A673 (cell line): ENCODE measurements at regions not wholly inside any gene's neighbourhood (a gene's known extent, or its start where the extent isn't known, plus 50 kb on each side); places are given as distances from the start of the nearest gene placed in this dataset.

Experiments
- BruUV-seq: library from RNA; stranded (reverse); fragments of 400-500 nt; replicated peaks from 2 replicates; lab custom pipeline; 2021; lab: Mats Ljungman, UMichigan
- CTCF ChIA-PET: fragments of 300-600 bp; sonication (Branson Sonifier 250); formaldehyde crosslinking; loops from one replicate; lab custom pipeline; 2022; ENCODE audit warnings: antibody characterized with exemption; lab: Charles Lee
- POLR2A ChIA-PET: fragments of 300-600 bp; sonication (Branson Sonifier 250); formaldehyde crosslinking; loops from one replicate; lab custom pipeline; 2022; ENCODE audit warnings: antibody characterized with exemption; ENCODE audit not compliant: low non-redundant PET; lab: Charles Lee
- DNase-seq: peaks from one replicate; pipeline ENCODE4 v3.0.0-alpha.2; 2015; ENCODE audit warnings: low spot score
- H3K27ac ChIP-seq: fragments of 200-600 bp; sonication (generic); 2 replicates; pipeline ENCODE4 v1.5.1; 2016; ENCODE audit warnings: mixed run types, low read depth, mild to moderate bottlenecking, mixed read lengths, antibody characterized with exemption, low read length; ENCODE audit not compliant: poor library complexity, severe bottlenecking
- H3K27me3 ChIP-seq: fragments of 200-600 bp; sonication (generic); replicated peaks from 2 replicates; pipeline ENCODE4 v1.6.1; 2017; ENCODE audit warnings: mixed run types, low read depth, mild to moderate bottlenecking, mixed read lengths, antibody characterized with exemption, low read length; ENCODE audit not compliant: insufficient read depth, poor library complexity
- H3K36me3 ChIP-seq: fragments of 200-600 bp; sonication (generic); 2 replicates; pipeline ENCODE4 v1.6.1; 2016; ENCODE audit warnings: mixed run types, mild to moderate bottlenecking, mixed read lengths, antibody characterized with exemption, low read length; ENCODE audit not compliant: insufficient read depth, poor library complexity, severe bottlenecking
- H3K4me1 ChIP-seq: fragments of 200-600 bp; sonication (generic); 2 replicates; pipeline ENCODE4 v1.6.1; 2017; ENCODE audit warnings: mixed run types, mild to moderate bottlenecking, mixed read lengths, antibody characterized with exemption, low read length; ENCODE audit not compliant: insufficient read depth, poor library complexity, severe bottlenecking
- H3K4me3 ChIP-seq: fragments of 200-600 bp; sonication (generic); 2 replicates; pipeline ENCODE4 v1.5.1; 2016; ENCODE audit warnings: low read depth, mixed run types, mild to moderate bottlenecking, mixed read lengths, low read length; ENCODE audit not compliant: poor library complexity, severe bottlenecking
- H3K9me3 ChIP-seq: fragments of 200-600 bp; sonication (generic); 2 replicates; pipeline ENCODE4 v1.6.1; 2016; ENCODE audit warnings: mixed run types, low read depth, mild to moderate bottlenecking, mixed read lengths, antibody characterized with exemption, low read length; ENCODE audit not compliant: poor library complexity, severe bottlenecking
- CTCF ChIP-seq: fragments of 300-800, 200-600 bp; sonication (generic); conservative IDR thresholded peaks from 2 replicates; pipeline ENCODE4 v1.5.1; 2017; ENCODE audit warnings: low read depth, mild to moderate bottlenecking, antibody characterized with exemption, low read length, moderate library complexity, mixed read lengths
- EZH2 ChIP-seq: fragments of 200-600 bp; sonication (generic); IDR thresholded peaks from 2 replicates; pipeline ENCODE4 v1.6.1; 2017; ENCODE audit warnings: borderline replicate concordance, low read depth, mild to moderate bottlenecking, mixed read lengths, antibody characterized with exemption, low read length; ENCODE audit not compliant: poor library complexity, severe bottlenecking
- intact Hi-C: fragments of 100-400 bp; cut with micrococcal nuclease; formaldehyde crosslinking; loops from one replicate; pipeline ENCODE4 v1.10.0; 2022; ENCODE audit not compliant: unreplicated experiment

- no peak overlapping the region for H3K4me3 ChIP-seq
- no peak overlapping the region for H3K27ac ChIP-seq
- H3K4me1 ChIP-seq: no peaks in the 10 kb centered on the region
- CTCF ChIA-PET: no interaction called here
- no TSS peak for BruUV-seq
- TF ChIP-seq CTCF: no peak
- TF ChIP-seq EZH2: no peak
- POLR2A ChIA-PET: no interaction called here
- intact Hi-C loops: no loop called here
- H3K27me3 ChIP-seq: peaks cover 26% of the 10 kb centered on the region
- H3K9me3 ChIP-seq: no peaks in the 10 kb centered on the region
- DNase-seq: no peak
- H3K36me3 ChIP-seq: no peaks in the 10 kb centered on the region
Observed at GRCh38 chr12:13790317-13790716, 191.1 kb downstream of the GRIN2B start.

- Histone ChIP-seq H3K4me1 (no peaks in the 10 kb centered on the region), H3K27ac (no peak overlapping the region), H3K36me3 (no peaks in the 10 kb centered on the region), H3K4me3 (no peak overlapping the region), H3K9me3 (no peaks in the 10 kb centered on the region), H3K27me3 (peaks cover 31% of the 10 kb centered on the region)
- BruUV-seq: no TSS peak
- CTCF ChIA-PET: no interaction called here
- intact Hi-C loops: no loop called here
- no peak for DNase-seq
- no peak for TF ChIP-seq EZH2
- no peak for TF ChIP-seq CTCF
- POLR2A ChIA-PET: no interaction called here
Observed at GRCh38 chr12:13788626-13789025, 192.8 kb downstream of the GRIN2B start.

- no peak overlapping the region for H3K27ac ChIP-seq
- BruUV-seq: no TSS peak
- intact Hi-C loops: no loop called here
- DNase-seq: no peak
- peaks cover 35% of the 10 kb centered on the region for H3K27me3 ChIP-seq
- H3K4me3 ChIP-seq: no peak overlapping the region
- ChIA-PET CTCF (no interaction called here), POLR2A (no interaction called here)
- H3K9me3 ChIP-seq: no peaks in the 10 kb centered on the region
- no peaks in the 10 kb centered on the region for H3K4me1 ChIP-seq
- no peak for TF ChIP-seq EZH2
- no peak for TF ChIP-seq CTCF
- H3K36me3 ChIP-seq: no peaks in the 10 kb centered on the region
Observed at GRCh38 chr12:13786646-13787045, 194.8 kb downstream of the GRIN2B start.
